AML-193 (cell line): ENCODE measurements at regions not wholly inside any gene's neighbourhood (a gene's known extent, or its start where the extent isn't known, plus 50 kb on each side); places are given as distances from the start of the nearest gene placed in this dataset.

Source experiments
- DNase-seq, 2 experiments: peaks; one replicate each; lab custom pipeline; 2025; lab: John Stamatoyannopoulos, UW

DNA sequence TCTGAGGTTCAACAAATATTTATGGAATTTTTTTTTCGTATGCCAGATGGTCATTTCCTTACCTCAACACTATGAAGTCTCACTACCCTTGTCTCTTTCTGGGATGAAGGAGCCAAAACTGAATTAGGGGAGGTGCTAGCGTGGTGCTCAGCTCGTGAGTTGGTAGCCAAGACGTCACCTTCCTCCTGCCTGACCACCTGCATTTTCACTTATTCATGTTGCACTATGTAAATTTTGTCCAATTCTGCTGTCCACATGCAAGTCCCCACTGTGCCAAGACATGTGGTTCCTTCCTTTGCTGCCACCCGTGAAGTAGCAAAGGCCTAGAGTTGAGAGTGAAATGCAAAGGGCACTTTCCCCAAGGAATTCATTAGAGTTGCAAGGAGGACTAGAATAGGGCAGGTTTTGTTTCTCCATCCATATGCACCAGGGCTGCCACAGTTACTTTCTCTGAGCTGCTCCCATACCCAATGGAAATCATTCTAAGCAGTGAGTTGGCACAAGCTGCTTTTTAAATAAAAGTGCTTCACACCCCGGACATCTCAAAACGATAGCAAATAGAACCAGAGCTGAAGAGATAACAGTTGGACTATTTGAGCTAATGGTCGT, 591.3 kb upstream of the NOX3 start:
- no peak for DNase-seq

DNA sequence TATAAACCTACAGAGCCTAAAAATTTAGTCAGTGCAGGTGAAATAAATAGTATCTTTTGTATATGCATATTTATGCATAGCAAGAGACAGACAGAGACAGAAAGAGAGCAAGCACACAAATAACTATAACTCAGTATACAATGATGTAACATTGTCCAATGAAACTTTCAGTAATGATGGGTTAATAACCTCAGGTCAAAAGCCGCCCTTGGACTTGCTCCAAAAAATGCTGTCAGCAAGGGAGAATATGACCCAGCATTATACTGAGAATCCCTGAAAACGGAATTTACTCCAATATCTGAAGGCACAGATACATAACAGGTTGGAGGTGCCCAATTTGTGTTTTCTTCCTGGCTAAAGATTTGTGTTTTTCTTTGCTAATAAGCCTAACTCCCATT, 590.6 kb upstream of the NOX3 start:
- no peak for DNase-seq

DNA sequence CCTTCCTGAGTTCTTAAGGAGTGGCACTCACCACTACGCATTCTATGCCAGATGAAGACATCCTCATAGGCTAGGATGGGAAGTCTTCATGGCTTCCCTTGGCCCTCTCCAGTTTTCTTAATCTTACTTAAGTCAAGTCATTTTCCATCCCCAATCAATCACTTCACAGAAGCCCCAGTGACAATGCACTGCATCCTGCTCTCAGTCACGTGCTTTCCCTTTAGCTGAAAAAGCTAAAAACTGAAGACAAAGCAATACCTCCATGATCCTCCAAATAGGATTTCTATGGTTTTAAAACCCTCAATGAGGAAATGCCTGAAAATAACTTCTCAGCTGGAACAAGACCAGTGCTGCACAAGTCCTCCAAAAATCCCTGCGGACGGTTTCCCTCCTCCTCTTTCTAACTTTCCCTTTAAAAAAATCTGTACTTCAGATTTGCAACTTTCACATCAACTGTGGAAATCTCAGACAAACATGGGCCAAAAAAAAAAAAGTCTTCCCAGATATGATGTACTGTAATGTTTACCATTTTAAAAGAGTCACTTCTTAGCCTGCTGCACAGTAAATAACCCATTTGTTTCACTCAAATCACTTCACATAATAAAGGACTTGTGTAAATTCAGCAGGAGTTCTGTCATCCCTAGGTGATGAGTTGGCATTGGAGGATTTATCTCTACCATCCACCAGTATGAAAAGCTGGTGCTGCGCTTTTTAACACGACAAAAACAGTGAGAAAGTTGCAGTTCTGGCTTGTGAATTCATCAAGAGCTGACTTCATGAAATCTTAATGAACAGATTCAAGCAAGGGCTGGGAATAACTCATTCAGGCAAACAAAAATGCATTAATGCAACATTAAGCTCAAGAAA, 590.0 kb upstream of the NOX3 start:
- DNase-seq = no peak

DNA sequence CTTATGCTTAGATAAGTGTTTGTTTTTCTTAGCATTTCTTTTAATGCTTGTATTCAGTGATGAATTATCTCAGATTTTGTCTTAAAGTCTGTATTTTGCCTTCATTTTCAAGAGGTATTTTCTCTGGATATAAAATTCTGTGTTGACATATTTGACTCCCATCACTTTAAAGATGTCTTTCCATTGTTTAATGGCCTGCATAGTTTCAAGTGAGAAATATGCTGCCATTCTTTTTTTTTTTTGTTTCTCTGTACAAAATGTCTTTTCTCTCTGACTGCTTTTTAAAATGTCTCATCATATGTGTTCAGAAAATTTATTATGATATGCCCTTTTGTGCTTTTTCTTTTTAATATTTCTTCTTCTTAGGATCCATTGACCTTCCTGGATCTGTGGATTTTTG, 578.0 kb upstream of the NOX3 start:
- DNase-seq = no peak

DNA sequence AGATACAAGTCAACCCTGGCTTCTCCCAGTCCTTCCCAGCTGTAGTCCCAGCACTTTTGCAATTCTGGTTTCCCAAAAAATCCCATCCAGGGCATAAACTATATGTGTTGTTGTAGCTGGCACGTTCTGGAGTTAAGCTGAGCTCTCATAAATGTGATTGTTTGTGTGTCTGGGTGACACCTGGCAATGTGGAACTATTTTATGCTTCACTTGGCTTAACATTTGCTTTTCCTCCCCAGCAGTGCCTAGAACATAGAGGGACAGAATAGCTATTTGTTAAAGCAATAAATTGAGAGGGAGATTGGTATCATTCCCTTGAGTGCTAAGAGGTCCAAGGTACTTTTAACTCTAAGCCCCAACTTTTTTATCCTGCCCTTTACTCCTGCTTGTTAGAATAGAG, 575.9 kb upstream of the NOX3 start:
- no peak for DNase-seq

DNA sequence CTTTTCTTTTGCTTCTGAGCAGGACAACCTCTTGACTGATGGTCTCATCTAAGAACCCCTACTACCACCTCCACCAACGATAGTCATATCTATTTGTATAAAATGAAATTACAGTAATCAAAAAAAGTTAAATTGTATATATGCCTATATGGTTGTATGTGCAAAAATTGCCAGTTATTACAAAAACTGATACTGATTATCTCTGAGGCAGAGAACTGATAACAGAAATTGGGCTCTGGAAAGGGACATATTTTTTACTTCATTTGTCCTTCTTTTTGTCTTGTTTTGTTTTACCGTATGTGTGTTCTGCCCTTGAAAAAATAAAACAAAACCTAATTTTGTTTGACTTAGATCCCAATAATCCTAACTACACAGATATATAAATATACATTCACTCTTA, 574.4 kb upstream of the NOX3 start:
- DNase-seq = no peak

DNA sequence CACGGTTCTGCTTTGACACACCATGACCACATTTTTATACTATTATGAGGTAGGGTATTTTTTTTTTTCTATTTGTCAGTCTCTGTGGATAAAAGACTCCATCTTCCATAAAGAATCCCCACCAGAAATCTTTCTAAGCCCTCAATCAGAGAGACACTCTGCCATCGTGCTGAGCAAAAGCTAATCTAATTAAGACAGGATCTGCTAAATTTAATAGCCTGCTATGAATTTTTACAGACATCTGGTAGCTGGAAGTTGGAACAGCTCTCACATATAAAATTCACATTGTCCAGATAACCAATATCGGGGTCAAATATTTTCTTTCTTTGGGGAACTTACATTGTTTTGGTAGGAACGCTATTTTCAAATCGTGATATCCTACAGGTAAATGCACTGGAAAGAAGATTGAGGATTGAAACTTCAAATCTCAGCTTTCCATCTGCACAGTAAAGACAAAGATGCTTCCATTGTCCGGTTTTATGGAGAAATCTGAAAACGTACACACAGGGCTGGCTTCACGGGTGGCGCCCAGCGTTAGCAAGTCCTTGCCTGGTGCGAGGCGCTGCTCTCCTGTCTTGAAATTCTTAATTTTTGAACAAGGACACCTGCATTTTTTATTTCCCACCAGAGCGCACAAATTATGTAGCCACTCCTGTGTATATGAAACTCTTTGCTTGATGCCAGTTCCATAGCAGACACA, 573.8 kb upstream of the NOX3 start:
- DNase-seq = no peak

DNA sequence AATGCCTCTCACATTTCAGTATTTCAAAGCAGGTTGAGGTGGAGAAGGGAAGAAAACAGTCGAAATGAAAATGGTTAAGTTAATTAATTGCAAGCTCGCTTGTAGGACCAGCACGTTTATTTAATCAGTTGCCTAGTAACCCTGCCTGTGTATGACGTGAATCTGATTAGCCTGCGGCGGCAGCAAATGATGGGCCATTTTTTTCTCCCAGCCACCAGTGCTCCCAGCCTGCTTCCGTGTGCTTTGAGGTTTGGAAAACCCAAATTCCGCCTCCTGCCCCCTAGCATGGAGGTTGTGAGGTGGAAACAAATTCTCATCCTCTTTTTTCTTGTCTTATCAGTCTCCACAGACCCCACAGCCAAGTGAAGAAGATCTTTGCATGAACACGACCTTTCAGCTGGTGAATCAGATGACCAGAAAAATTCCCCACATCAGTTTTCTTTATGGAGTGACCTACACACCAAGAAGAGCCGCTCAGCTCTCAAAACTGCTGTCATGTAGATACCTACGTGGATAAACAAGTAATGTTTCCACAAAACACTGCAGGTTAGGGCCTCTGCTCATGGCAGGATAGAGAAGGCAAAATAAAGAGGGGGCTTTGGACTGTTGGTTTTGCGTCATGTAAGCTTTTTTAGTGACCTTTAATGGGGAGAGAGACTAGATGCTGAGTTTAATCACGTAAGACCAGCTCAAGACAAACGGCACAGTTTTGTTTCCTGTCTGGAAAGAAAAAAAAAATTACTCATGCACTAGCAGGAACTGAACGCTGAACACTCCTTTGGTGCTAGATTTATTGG, 572.9 kb upstream of the NOX3 start:
- DNase-seq = no peak

DNA sequence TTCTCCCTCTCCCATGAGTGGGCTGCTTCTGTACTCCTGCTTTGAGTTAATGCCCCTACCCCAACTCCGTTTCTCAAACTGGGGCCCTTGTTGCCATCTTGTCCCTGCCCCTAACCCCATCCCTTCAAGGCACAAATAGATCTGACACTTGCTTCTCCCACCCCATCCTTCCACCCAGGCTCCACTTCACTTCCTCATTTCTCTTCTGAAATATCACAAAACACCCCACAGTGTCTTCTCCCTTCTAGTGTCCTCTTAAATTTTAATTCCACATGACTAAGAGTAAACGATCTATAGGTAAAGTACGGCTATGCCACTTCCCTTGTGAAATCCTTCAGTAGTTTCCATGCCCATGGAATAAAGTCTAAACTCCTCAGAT, 571.6 kb upstream of the NOX3 start:
- no peak for DNase-seq

DNA sequence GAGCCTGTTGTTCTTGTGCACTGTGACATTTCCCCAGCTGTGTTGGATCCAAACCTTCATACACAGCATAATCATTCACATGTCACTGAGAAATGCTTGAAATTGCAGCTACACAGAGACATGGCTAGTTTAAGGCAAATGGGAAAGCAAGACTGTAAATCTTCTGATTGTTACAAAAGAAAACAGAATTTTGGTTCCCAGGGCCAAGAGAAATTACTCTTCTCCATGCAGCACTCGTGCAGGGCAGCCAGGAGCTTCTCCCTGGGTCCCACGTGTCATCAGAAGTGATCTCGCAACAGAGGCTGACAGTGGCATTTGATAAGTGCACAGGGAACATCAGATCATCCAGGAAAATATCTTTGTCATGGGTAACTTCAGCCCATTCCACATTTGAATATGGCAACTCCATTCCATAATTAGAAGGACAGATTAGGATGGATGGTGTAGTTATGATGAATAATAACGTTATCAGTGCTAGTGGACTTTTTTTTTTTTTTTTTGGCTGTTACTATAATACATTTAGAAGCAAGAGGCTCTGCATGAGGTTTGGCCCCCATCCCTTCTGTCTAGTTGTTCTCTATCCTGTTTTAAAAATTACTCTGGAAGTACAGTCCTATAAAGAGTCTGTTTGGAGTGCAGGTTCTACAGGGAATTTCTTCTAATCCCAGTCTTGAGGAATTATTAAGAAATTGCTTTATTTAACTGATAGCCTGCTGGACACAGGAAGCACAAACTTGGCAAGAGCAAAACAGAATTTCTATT, 571.0 kb upstream of the NOX3 start:
- DNase-seq = no peak

DNA sequence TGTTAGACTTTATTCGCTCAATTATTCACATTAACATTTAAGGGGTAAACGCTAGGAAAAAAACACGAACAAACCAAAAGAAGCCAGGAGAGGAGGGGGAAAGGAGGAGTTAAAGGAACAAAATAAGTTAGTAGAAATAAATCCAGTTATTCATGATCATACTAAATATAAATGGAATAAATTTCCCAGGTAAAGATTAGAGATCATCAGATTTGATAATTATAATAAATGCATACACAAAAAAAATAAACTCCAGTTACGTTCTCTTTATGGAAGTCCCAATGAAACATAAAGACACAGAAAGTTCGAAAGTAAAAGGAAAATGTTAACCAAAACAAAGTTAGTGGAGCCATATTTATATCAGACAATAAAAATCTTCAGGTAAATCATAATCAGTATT, 568.7 kb upstream of the NOX3 start:
- no peak for DNase-seq

DNA sequence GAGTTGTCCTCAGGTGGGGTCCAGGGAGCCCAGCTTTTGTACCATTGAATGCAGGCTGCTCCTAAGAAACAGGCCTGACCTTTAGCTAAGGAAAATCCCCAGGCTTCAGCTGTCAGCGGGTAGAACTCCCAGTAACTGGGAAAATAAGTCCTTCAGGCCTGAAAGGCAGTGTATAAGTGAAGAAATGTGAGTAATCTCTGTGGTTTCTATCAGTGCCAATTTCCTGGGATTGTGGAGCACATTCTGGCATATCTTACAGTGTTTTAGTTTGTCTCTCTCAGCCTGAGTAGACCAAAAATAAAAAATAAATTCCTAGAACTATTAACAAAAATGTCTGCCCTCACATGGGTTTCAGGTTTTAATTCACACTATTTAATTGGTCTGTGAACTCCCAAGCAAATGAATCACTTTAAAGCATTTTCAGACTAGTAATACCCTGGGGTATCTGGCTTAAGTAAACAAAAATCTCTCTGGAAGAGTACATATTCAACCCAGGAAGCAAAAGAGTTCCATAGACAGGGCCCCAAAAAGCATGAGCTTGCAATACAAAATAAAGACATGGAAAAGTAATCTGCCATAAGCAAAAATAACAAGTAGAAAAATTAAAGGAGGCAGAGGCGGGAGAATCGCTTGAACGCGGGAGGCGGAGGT, 566.2 kb upstream of the NOX3 start:
- no peak for DNase-seq

DNA sequence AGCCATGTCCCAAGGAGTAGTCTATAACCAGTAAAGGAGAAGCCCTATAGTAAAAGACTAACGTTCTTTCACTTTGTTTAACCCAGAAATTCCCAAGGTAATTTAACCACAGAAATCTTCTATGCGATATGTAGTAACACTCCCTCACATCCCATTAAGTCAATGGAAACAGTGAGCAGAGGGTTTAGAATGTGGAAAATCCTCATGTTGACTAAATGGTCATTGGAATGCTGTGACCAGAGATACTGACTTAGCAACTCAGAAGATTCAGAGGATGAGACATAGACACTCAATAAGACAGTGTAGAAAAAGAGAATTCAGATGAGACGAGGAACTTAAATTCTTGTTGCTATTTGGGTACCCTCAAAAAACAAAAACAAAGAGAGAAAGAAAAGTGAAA, 562.2 kb upstream of the NOX3 start:
- DNase-seq = no peak

DNA sequence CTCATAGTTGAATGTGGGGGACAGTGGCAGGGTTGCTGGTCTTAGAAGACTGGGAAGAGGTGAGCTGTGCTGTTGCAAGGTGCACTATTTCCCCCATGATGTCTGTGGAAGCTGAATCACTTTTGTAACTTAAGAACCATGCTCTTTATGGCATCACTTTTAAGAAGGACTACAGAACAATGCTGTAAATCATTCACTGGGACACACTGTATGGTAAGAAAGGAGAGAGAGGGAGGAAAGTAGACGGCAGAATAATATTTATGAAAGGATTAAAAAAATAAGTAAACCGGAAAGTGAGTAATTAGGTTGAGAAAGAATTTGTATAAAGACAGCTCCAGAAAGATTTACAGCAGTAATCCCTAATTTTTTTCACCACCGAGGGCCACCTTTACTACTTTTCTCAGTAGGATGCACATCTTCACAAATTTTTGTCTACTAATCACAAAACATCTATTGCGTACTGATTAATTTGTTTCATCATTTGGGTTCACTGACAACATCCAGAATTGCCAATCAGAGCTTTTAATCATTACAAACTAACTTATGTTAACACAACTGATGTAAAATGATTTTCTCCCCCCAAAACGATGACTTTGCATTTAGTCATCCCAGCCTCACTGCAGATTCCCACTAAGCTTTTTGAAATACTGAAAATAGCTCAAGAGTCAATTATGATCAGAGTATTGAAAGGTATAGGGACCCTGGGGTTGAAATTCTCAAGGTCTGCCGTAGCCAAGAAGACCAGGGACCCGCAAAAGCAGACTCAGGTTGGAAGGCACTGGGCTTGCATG, 560.7 kb upstream of the NOX3 start:
- DNase-seq = no peak

DNA sequence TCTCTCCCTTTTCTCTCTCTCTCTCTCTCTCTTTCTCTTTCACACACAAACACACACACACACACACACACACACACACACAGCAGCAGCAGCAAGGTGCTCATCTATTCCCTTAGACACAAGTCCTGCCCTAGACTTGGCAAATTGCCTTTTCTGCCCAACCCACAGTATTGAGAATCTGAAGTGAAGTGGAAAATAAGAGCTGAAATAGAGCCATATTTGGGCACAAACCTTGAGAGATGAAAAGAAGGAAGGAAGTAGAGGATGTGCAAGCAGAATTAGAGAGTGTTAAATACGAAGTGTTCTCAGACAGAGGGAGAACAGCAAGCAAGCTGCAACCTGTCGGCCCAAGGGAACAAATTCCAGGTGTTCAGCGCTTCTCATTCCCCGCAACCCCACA, 557.5 kb upstream of the NOX3 start:
- DNase-seq = peak in 1 of 2 experiments; percentile 22

DNA sequence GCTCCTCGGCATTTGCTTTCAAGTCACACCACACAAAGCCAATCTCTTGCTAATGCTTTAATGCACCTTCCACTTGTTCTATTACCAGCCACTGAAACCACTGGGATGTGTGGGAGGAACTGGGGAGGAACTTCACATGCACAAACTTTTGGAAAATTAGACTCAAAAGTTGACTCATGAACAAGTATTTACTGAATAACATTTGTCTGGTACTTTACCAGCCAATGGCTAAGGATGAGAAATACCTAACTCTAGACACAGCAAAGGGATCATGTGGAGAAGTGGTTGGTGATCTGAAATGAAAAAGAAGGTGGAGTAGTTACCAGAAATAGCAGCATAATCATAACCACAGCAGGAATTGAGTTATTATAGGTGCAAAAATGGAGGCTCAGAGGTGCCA, 554.0 kb upstream of the NOX3 start:
- DNase-seq = no peak

DNA sequence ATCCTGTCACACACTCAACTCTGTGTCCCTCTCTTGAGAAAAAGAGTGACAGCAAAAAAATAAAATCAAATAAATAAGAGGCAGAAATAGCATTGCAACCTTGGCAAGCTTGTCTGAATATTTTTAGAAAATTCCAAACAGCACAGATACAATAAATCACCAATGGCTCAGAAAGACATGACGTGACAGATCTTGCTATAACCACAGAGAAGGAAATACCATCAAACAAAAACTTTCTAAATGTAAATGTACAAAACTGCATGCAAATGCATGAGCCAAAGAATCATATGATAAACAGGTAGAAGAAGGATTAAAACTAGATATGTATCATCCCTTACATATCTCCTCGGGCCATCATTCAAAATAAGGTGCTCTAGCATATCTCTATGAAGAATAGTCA, 549.2 kb upstream of the NOX3 start:
- no peak for DNase-seq

DNA sequence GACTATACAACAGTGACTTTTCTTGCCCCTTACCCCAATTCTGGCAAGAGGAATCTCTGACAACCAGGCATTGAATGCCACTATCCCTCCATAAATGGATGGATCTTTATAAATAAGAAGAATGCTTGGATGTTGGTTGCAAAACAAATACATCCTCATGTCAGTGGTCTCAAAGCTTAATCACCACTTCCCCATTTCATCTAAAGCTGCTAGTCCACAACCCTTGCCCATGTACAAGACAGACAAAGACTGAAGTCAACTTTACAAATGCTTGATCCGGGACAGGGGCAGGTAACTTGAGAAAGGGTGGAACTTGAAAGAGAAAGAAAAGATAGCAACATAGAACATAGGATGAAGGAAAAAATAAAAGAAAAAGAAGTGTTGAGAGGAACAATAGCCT, 540.5 kb upstream of the NOX3 start:
- DNase-seq = no peak

DNA sequence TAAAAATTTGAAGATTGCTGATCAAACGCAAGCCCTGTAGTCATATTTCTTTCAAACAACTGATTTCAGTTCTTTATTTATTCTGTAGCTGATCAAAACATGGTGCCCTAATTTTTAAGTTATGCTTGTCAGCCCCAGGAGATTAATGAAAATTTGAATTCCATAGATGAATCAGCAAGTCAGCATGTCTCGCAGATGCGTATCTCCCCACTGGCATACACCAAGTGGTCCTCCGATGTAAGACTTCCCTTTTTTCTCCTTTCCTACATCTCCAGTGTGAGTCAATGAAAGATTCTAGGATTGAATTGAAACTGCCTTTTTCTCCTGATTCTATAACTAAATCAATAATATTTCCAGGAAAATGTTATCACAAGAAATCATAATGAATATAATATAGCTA, 539.6 kb upstream of the NOX3 start:
- no peak for DNase-seq

DNA sequence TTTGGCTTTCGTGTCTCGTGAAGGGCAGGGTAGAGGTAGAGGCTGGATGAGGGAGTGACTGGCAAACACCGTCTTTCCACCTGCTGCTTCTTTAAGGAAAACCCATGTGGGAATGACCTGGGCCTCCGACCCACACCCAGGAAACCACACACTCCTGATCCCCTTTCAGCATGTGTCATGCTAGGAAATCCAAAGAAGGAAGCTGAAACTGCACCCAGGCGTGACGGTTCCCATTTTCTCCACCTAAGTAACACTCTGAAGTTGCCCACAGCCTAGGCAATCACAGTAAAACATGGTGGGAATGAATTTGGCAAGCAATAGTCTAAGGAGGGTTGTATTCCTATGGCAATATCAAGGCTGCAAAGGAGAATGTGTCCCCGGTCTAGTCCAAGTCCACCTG, 538.4 kb upstream of the NOX3 start:
- DNase-seq = no peak
